Spleen (tissue), 11 donors: ENCODE measurements at regions not wholly inside any gene's neighbourhood (a gene's known extent, or its start where the extent isn't known, plus 50 kb on each side); places are given as distances from the start of the nearest gene placed in this dataset.

Source experiments
- DNase-seq: peaks from one replicate; pipeline ENCODE4 v3.0.0-alpha.2; 2020
- H3K27ac ChIP-seq, 8 donors: fragments of 200-600 bp; sonication (generic) in 7 of 8; 1 replicate in 4 of 8; 2 replicates in 4 of 8; pipeline versions ENCODE4 v1.5.0 to v1.8.0; 2016 to 2021; ENCODE audit warnings: inconsistent platforms in 4 of 8, mild to moderate bottlenecking in 4 of 8, moderate library complexity in 1 of 8
- H3K27me3 ChIP-seq, 7 donors: fragments of 200-600 bp; sonication (generic) in 6 of 7; replicated peaks in 1 of 7; 1 replicate in 4 of 7; 2 replicates in 3 of 7; pipeline versions ENCODE4 v1.5.0 to v1.8.0; 2016 to 2021; ENCODE audit warnings: inconsistent platforms in 3 of 7, mild to moderate bottlenecking in 1 of 7
- H3K36me3 ChIP-seq, 6 donors: fragments of 200-600 bp; sonication (generic) in 5 of 6; 1 replicate in 4 of 6; 2 replicates in 2 of 6; pipeline versions ENCODE4 v1.5.0 to v1.8.0; 2016 to 2021; ENCODE audit warnings: inconsistent platforms in 2 of 6
- H3K4me1 ChIP-seq, 6 donors: fragments of 200-600 bp; sonication (generic) in 5 of 6; 1 replicate in 3 of 6; 2 replicates in 3 of 6; pipeline versions ENCODE4 v1.5.0 to v1.8.0; 2016 to 2021; ENCODE audit warnings: inconsistent platforms in 3 of 6
- H3K4me3 ChIP-seq, 8 donors: fragments of 200-600 bp; sonication (generic) in 7 of 8; 1 replicate in 4 of 8; 2 replicates in 4 of 8; pipeline versions ENCODE4 v1.5.0 to v1.8.0; 2016 to 2021; ENCODE audit warnings: inconsistent platforms in 4 of 8, mild to moderate bottlenecking in 4 of 8, moderate library complexity in 2 of 8
- H3K9me3 ChIP-seq, 8 donors: fragments of 200-600 bp; sonication (generic) in 7 of 8; 1 replicate in 4 of 8; 2 replicates in 4 of 8; pipeline versions ENCODE4 v1.5.0 to v1.8.0; 2016 to 2021; ENCODE audit warnings: inconsistent platforms in 4 of 8
- CTCF ChIP-seq, 11 experiments: fragments of 200-600 bp in 7 of 11; fragments of 450-650 bp in 4 of 11; sonication (generic) in 4 of 11; IDR thresholded peaks in 8 of 11; conservative IDR thresholded peaks in 3 of 11; 1 replicate in 7 of 11; 2 replicates in 4 of 11; pipeline versions ENCODE4 v1.4.0 to v1.8.0; 2016 to 2021; ENCODE audit warnings: antibody characterized with exemption in 11 of 11, inconsistent platforms in 4 of 11, mild to moderate bottlenecking in 1 of 11
- POLR2A ChIP-seq, 3 donors: fragments of 450-650 bp; IDR thresholded peaks; one replicate each; pipeline ENCODE4 v1.5.1; 2017; ENCODE audit warnings: antibody characterized with exemption in 3 of 3, mild to moderate bottlenecking in 1 of 3
- POLR2AphosphoS5 ChIP-seq, 3 donors: sonication (generic); formaldehyde crosslinking; IDR thresholded peaks; one replicate each; pipeline ENCODE4 v1.5.1; 2017; ENCODE audit warnings: antibody characterized with exemption in 3 of 3
- WGBS, 5 donors: extraction: QIAGEN DNeasy Blood & Tissue Kit in 3 of 5; methylation state at CpG; one replicate each; pipeline versions ENCODE4 v1.1.5 to v1.1.7; 2013 to 2018; 5-methylcytosine and 5-hydroxymethylcytosine counted together
- intact Hi-C: fragments of 100-400 bp; cut with DNase I; formaldehyde crosslinking; loops from one replicate; pipeline ENCODE4 v1.15.0; 2023; ENCODE audit warnings: low total_unique reads
- donor health status: healthy with polysubstance abuse.
- donor health status: DM: no; HTN: no; CAD: no; lungs with moderate emphysema.
- donor health status: DM: no; HTN: no; CAD: no.
- donor health status: Bipolar disorder and iron deficiency.
- donor health status: healthy.
- donor health status: DM: no; HTN: no; CAD: no.
- donor health status: DM: yes; HTN: yes; CAD: no.

DNA sequence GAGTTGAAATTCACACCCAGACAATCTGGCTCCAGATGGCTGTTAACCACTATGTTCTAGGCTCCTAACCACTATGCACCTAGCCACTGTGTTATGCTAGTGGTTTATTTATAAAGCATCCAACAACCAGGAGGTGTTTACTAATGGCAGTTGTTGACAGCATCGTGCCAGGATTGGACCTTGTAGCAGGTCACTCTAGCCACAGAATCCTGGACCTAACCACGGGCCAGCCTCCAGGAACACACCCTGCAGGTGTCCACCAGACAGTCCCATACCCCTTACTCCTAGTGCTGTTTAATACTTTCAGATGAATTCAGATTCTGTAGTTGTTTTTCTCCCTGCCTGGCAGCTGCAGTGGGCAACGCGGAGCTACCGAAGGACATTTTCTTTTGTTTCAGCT is 109.4 kb upstream of the MYL2 start:
- no peak for TF ChIP-seq CTCF (IDR thresholded peaks at IDR 0.05 in 8 of 11, conservative IDR thresholded peaks at IDR 0.05 in 3 of 11)
- no peak for TF ChIP-seq POLR2AphosphoS5 (IDR thresholded peaks at IDR 0.05)
- no peak for TF ChIP-seq POLR2A (IDR thresholded peaks at IDR 0.05)
- peak; percentile 15 for DNase-seq
- intact Hi-C loops = loop anchor here (10.0 kb wide), 1 partner anchor 145 kb away; no protein-coding TSS in a partner anchor
- Histone ChIP-seq H3K36me3 (no peaks in the 10 kb centered on the region), H3K9me3 (no peaks in the 10 kb centered on the region), H3K27me3 (peaks cover 0 to 97% (median 41%) of the 10 kb centered on the region in 7 donors), H3K27ac (no peak overlapping the region), H3K4me1 (peaks cover 4 to 23% (median 16%) of the 10 kb centered on the region in 6 donors), H3K4me3 (no peak overlapping the region)
- WGBS, 5 donors = 60 to 70% (median 65%) methylated on average over 5 of the region's 5 CpGs

- H3K27me3 ChIP-seq = peaks cover 0 to 97% (median 41%) of the 10 kb centered on the region in 7 donors
- peak; percentile 23 for DNase-seq
- no peaks in the 10 kb centered on the region for H3K36me3 ChIP-seq
- no peak for TF ChIP-seq POLR2AphosphoS5 (IDR thresholded peaks at IDR 0.05)
- TF ChIP-seq CTCF (IDR thresholded peaks at IDR 0.05 in 8 of 11, conservative IDR thresholded peaks at IDR 0.05 in 3 of 11) = no peak
- no peak for TF ChIP-seq POLR2A (IDR thresholded peaks at IDR 0.05)
- WGBS, 5 donors = 82 to 95% (median 93%) methylated on average over 4 of the region's 4 CpGs
- intact Hi-C loops = loop anchor here (10.0 kb wide), 1 partner anchor 145 kb away; no protein-coding TSS in a partner anchor
- no peak overlapping the region for H3K4me3 ChIP-seq
- H3K27ac ChIP-seq = no peak overlapping the region
- peaks cover 4 to 24% (median 14%) of the 10 kb centered on the region in 6 donors for H3K4me1 ChIP-seq
- no peaks in the 10 kb centered on the region for H3K9me3 ChIP-seq
These were observed 108.9 kb upstream of the MYL2 start for GRCh38 chr12:111029305-111029704.

DNA sequence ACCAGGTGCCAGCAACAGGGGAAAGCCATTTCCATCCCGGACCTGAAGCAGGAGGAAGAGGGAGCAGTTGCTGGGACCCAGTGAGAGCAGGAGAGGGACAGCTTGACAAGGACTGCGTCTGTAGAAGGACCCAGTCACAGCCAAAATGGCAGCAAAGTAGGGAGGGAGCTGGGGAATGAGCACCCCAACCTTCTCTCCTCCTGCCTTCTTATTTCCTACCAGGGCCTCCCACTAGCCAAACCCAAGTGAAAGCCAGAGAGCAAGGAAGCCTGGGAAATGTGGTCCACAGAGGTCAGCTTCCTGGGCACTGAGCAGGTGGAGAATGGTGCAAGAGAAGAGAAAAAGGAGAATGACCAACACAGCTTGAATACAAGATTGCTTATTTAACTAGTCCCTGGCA is 108.5 kb upstream of the MYL2 start:
- no peaks in the 10 kb centered on the region for H3K9me3 ChIP-seq
- no peak overlapping the region for H3K4me3 ChIP-seq
- peaks cover 4 to 22% (median 11%) of the 10 kb centered on the region in 6 donors for H3K4me1 ChIP-seq
- H3K27ac ChIP-seq = no peak overlapping the region
- 69 to 85% (median 77%) methylated on average over 2 of the region's 2 CpGs for WGBS, 5 donors
- TF ChIP-seq CTCF (IDR thresholded peaks at IDR 0.05 in 8 of 11, conservative IDR thresholded peaks at IDR 0.05 in 3 of 11) = no peak
- no peak for TF ChIP-seq POLR2A (IDR thresholded peaks at IDR 0.05)
- no peak for TF ChIP-seq POLR2AphosphoS5 (IDR thresholded peaks at IDR 0.05)
- DNase-seq = no peak
- intact Hi-C loops = loop anchor here (10.0 kb wide), 1 partner anchor 146 kb away; no protein-coding TSS in a partner anchor
- H3K36me3 ChIP-seq = no peaks in the 10 kb centered on the region
- H3K27me3 ChIP-seq = peaks cover 0 to 97% (median 41%) of the 10 kb centered on the region in 7 donors

DNA sequence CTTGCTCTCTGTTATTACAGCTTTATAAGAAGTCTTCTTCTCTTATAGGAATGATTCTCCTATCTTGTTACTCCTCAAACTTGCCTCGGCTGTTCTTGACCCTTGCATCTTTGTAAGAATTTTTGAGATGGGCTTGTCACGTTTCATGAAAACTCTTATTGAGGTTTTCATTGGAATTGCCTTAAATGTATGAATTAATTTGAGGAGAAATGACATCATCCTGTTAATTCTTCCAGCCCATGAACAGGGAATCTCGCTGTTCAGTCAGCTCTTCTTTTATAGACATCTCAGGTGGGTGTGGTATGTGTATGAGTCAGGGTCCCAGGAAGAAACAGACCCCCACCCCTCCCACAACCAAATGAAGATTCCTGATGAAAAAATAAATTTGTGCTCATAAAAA is 107.1 kb upstream of the MYL2 start:
- no peak for DNase-seq
- Histone ChIP-seq H3K27me3 (peaks cover 0 to 97% (median 29%) of the 10 kb centered on the region in 7 donors), H3K4me3 (no peak overlapping the region), H3K9me3 (no peaks in the 10 kb centered on the region), H3K27ac (no peak overlapping the region), H3K36me3 (no peaks in the 10 kb centered on the region), H3K4me1 (peaks cover 0 to 15% (median 2%) of the 10 kb centered on the region in 6 donors)
- no peak for TF ChIP-seq POLR2A (IDR thresholded peaks at IDR 0.05)
- no peak for TF ChIP-seq POLR2AphosphoS5 (IDR thresholded peaks at IDR 0.05)
- no peak for TF ChIP-seq CTCF (IDR thresholded peaks at IDR 0.05 in 8 of 11, conservative IDR thresholded peaks at IDR 0.05 in 3 of 11)
- intact Hi-C loops = loop anchor here (10.0 kb wide), 1 partner anchor 147 kb away; no protein-coding TSS in a partner anchor
- 74 to 91% (median 76%) methylated on average over 3 of the region's 3 CpGs for WGBS, 5 donors
